GM18907 (cell line): ENCODE measurements at regions not wholly inside any gene's neighbourhood (a gene's known extent, or its start where the extent isn't known, plus 50 kb on each side); places are given as distances from the start of the nearest gene placed in this dataset.
"Not testable (repeated sequence)": the region's sequence is repeated elsewhere in the genome, so short reads cannot be mapped to it uniquely, and the experiment has no call there.

Experiments
- ATAC-seq: cut with Tn5 transposase; IDR thresholded peaks from one replicate; pipeline ENCODE4 v1.9.1; 2021; ENCODE audit warnings: mild to moderate bottlenecking, moderate library complexity; ENCODE audit not compliant: unreplicated experiment

- no peak for ATAC-seq
Observed at GRCh38 chr5:33203931-33204330, 236.8 kb upstream of the TARS1 start.

DNA sequence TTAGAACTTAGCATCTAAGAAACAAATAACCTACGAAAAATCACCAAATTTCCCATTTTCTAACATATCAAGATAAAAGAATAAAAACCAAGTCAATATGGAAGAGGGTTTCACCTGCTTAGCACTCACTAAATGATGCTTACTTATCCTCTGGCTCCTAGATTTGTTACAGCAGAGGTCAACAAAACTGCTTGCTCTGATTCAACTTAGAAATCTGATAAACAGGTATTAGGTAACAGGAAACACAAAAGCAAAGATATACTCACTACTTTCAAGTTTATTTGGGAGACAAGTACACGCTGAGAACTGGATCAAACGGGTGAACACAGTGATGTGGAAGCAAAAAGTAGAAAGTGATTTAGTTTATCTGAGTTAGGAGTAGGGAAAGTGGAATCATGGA is 235.7 kb upstream of the TARS1 start:
- ATAC-seq: no peak

DNA sequence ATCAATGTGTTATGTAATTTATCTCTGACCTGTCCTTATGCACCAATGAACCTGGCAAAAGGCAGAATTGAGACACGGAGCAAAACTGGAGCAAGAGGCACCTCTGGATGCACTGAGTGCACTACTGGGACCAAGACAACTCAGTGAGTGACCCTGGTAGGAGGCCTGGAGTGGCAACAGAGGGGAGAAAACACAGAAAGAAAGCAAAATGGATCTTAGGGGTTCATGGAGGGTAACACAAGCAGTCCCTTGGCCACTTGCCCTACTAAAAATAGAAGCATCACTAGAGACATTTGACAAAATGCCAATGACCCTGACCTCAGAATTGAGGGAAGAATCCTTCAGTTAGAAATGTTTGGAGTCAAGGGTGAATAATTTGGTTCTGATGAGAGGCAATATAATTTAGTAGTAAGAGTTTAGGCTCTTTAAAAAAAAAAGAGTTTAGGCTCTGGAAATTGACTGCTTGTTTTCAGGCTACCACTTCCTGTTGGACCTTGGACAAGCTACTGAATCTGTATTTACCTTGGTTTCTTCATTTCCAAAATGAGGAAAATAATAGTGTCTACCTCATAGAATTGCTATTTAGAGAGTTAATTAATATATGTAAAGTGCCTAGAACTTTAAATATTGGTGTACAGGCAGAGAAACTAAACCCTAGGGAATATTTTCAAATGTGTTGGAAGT is 234.9 kb upstream of the TARS1 start:
- no peak for ATAC-seq

GRCh38 chr5:33206962-33207506 is 233.7 kb upstream of the TARS1 start:
- no peak for ATAC-seq

DNA sequence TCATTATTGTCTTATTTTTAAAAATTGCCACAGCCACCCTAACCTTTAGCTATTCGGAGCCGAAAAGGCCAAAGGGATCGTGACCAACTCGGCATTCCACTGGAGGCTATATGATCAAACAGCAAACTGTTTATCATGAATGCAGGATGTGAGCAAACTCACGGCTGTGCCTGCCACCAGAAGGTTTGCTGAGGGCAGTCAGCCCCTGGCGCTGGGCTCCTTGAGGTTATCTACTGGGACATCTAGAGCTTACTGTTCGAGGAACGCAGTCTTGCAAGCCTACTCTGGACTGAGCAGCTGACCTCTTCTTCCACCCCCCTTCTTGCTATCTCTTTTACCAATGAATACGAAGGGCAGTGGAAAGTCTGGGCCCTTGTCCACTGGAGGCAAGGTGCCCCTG is 231.5 kb upstream of the TARS1 start:
- ATAC-seq: no peak

- not testable (repeated sequence) for ATAC-seq
Observed at GRCh38 chr5:33210221-33210620, 230.5 kb upstream of the TARS1 start.

GRCh38 chr5:33210978-33211377 is 229.8 kb upstream of the TARS1 start:
- ATAC-seq: no peak

GRCh38 chr5:33212439-33212838 is 228.3 kb upstream of the TARS1 start:
- ATAC-seq: no peak

- no peak for ATAC-seq
Observed at GRCh38 chr5:33212900-33213299, 227.9 kb upstream of the TARS1 start.

GRCh38 chr5:33223563-33224284 is 217.0 kb upstream of the TARS1 start:
- no peak for ATAC-seq

DNA sequence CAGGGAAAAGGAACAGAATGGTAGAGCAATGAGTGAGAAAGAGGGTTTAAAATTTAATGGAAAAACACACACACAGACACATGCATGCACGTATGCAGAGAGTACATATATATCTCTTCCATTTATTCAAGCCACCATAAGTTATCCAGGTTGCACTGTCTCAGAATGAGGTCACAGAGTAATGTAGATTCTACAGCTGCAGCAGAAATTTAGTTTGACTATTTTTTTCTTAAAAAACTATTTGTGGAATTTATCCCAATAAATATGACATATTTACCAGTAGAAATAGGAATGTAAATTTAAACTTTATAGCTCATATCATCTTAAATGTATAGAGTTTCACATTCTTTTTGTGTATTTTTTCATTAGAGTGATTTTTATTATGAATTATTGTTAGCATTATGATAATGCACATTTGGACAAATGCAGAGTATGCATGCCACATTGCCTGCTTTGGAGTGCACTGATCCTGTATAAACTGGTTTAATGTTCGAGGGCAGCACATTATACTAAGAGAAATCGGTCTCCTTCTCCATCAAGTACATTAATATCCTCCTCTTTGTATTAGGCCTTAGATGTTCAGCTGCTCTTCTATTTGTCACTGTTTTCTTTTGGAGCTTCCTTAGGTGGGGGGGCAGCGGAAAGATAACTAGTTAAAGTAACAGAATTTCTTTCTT is 216.3 kb upstream of the TARS1 start:
- no peak for ATAC-seq

DNA sequence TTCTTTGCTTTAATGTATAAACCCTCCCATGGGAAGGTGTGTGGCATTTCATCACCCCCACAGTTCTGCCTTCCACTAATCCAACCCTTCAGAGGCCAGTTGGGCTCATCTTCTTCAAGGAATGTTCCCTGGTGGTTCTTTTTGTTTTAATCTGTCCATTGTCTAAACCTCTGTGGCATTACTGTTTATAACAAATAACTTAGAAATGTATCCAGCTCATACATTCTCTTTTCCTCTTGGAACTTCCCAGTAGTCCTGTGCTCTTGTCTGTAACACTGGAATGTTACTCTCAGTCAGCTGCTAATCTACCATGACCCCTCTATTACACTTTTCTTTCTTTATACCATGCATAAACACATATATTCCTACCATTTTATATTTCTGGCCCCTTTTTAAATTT is 213.5 kb upstream of the TARS1 start:
- ATAC-seq: no peak

DNA sequence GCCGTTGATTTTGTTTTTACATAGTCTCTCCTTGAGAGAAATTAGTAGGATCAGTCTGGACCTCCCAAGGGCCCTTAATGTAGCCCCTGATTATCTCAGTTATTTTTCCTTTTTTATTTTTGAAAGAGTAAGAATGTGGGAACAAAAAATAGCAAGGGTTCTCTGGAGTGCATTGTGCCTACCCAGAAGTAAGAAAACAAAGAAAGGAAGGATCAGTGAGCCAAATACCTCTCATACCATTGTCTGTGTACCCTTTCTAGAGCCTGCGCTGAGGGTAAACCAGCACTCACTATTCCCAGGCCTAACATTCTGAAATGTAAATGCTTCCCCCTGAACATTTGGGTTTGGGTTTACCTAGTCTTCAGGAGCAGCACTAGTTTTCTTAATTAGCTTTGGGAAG is 213.0 kb upstream of the TARS1 start:
- no peak for ATAC-seq

DNA sequence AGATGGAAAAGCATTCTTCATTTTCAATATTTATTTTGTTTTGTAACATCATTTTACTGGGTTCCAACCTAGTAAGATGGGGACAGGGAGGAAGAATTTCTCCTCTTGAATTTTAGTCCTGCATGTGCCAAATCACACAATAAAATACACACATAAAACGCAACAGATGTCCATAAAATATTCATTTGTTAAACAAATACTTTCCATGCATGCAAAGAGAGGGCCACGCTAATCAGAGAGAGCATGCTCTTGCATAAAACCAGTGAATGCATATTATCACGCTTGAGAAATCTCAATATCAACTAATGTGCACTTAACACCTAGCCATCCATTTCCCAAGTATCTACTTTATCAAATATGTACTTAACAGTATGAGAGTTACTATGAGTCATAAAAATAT is 212.6 kb upstream of the TARS1 start:
- ATAC-seq: no peak

DNA sequence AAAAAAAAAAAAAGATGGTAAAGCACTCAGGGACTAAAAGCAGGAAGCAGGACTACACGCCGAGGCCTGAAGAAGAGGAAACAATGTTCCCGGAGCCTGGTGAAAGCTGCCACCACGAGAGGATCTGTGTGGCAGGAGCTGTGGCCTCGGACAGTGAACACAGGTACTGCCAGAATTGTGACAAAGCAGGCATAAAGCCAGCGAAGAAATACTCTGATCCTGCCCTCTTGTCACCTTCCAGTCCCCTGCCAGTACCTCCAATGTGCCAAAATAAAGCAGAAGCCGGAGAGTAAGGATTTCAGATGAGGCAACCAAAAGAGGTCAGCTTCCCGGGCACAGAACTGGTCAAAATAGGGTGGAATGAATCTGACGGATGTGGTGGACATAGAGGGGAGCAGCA is 211.5 kb upstream of the TARS1 start:
- no peak for ATAC-seq

GRCh38 chr5:33230467-33231078 is 210.2 kb upstream of the TARS1 start:
- ATAC-seq: no peak

DNA sequence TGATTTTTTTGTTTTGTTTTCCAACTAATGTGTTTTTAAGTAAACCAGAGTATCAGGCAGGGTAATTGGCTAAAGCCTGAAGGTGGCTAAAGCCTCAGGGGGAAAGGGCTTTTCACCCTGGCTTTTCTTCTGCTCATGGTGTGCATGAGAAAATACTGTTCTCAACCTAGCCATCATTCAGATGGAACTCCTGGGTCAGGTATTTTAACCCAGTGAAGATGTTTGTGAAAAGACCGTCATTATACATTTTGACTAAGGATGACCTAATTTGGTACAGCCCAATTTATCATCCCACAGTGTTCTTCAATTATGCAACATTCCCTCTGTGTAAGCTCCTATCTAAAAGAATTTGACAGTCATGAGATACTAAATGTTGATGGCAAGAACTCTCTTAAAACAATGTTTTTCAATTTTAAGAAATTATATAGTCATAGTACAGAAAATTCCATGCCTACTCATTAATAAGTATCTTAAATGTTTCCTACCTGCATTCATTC is 209.5 kb upstream of the TARS1 start:
- ATAC-seq: no peak

DNA sequence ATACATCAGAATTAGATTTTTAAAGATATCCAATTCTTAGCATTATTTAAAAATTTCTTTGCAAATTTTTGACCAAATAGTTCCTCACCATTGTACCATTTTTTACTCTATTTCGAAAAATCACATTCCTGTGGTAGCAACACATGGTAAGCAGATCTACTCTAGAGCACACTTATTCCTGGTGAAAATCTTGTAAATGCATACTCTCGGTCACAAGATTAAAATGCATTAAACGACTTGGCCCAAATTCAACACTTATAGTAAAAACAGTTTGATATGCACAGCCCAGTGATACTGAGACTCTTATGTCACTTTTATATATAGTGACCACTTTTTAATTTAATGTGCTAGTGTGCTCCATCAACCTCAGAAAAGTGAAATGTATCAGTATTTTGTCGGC is 208.8 kb upstream of the TARS1 start:
- no peak for ATAC-seq

DNA sequence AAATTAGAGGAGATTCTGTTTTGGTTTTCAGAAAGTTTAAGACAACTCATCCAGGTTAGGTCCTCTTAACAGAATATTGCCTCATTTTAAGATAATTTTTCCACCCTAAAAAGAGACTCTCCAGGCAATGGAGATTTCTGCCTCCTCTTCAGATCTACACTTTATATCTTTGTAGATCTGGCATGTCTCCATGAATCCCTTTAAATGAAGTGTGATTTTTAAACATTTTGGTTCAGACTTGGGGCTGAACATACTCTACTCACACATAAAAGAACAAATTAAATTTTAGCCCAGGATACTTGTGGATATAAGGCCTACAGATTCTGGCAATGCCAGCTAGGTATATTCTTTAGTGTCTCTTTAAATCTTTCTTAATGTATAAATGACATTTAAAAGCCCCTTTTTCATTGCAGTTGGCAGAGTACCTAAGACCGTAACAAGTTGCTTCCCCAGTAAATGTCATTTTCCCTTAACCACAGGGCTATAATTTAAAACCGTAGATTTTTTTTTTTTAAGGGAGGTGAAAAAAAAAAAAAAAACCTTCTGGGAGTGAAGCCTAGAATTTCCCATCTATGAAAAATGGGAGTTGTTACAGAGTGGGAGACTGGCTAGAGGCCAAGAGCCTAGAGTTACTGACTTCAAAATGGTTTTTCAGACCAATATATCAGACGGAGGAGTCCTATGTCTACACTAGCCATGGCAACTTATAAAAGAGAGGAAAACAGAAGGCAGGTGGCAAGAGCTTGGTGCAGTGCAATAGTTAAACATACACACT is 207.8 kb upstream of the TARS1 start:
- no peak for ATAC-seq

DNA sequence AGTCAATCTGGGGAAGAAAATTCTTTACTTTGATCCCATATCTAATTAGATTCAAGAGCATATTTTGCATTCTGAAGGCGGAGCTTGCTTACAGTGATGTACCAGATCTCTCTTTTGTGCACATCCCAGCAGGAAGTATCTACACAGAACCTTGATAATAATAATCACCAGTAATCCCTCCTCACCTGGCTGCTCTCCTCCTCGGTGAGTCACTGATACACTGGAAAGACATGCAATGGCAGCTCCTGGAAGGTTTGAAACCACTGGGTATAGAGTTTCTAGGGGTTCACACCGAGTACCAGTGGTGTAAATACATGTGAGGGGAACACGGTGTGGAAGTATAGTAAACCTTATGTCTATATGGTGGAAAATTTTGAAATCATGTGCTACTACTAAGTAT is 205.5 kb upstream of the TARS1 start:
- no peak for ATAC-seq

GRCh38 chr5:33235824-33236223 is 204.9 kb upstream of the TARS1 start:
- ATAC-seq: no peak
